GM12891 (cell line): ENCODE measurements at regions not wholly inside any gene's neighbourhood (a gene's known extent, or its start where the extent isn't known, plus 50 kb on each side); places are given as distances from the start of the nearest gene placed in this dataset.

ENCODE experiments used
- PAX5 ChIP-seq: IDR thresholded peaks from 2 replicates; pipeline ENCODE4 v1.6.1; 2011; ENCODE audit warnings: low read length, moderate library complexity, mild to moderate bottlenecking; ENCODE audit not compliant: insufficient read depth, severe bottlenecking
- POLR2A ChIP-seq: IDR thresholded peaks from 2 replicates; pipeline ENCODE4 v1.6.1; 2011; ENCODE audit warnings: low read depth, low read length, control low read depth
- POLR2AphosphoS5 ChIP-seq: IDR thresholded peaks from 2 replicates; pipeline ENCODE4 v1.6.1; 2011; ENCODE audit warnings: low read depth, low read length, control low read depth
- POU2F2 ChIP-seq: IDR thresholded peaks from 2 replicates; pipeline ENCODE4 v1.6.1; 2011; ENCODE audit warnings: low read depth, mild to moderate bottlenecking, control low read depth, low read length, moderate library complexity
- SPI1 ChIP-seq: IDR thresholded peaks from 2 replicates; pipeline ENCODE4 v1.6.1; 2011; ENCODE audit warnings: low read depth, low read length, control low read depth
- TAF1 ChIP-seq: IDR thresholded peaks from 2 replicates; pipeline ENCODE4 v1.6.1; 2011; ENCODE audit warnings: low read depth, low read length, control low read depth

GRCh38 chr13:111597618-111598017 lies 277.2 kb downstream of the TEX29 start:
- TF ChIP-seq TAF1 (no peak), POLR2A (no peak), PAX5 (no peak), POLR2AphosphoS5 (no peak), SPI1 (no peak), POU2F2 (no peak)
